Kidney (tissue), 13 donors: ENCODE measurements at regions not wholly inside any gene's neighbourhood (a gene's known extent, or its start where the extent isn't known, plus 50 kb on each side); places are given as distances from the start of the nearest gene placed in this dataset.

Experiments used
- DNase-seq, 5 donors: peaks; one replicate each; pipeline ENCODE4 v3.0.0-alpha.2; 2013 to 2020
- FAIRE-seq: peaks from 2 replicates; lab custom pipeline; 2012; peaks lifted over from hg19 to GRCh38; lab: Jason Lieb, UNC
- H3K27ac ChIP-seq, 2 donors: one replicate each; pipeline ENCODE4 v1.7.0; 2013; ENCODE audit warnings: low read depth in 2 of 2, low read length in 2 of 2, inconsistent platforms in 1 of 2
- H3K27me3 ChIP-seq: one replicate; pipeline ENCODE4 v1.7.1; 2013; ENCODE audit warnings: low read length, inconsistent platforms; ENCODE audit not compliant: control insufficient read depth, insufficient read depth
- H3K36me3 ChIP-seq, 3 donors: one replicate each; pipeline versions ENCODE4 v1.7.0 to v1.7.1; 2013; ENCODE audit warnings: low read length in 3 of 3, control low read depth in 1 of 3, inconsistent platforms in 1 of 3; ENCODE audit not compliant: insufficient read depth in 3 of 3, control insufficient read depth in 2 of 3
- H3K4me1 ChIP-seq, 3 donors: one replicate each; pipeline versions ENCODE4 v1.7.0 to v1.7.1; 2013; ENCODE audit warnings: low read length in 3 of 3, inconsistent platforms in 1 of 3, low read depth in 1 of 3; ENCODE audit not compliant: control insufficient read depth in 2 of 3, insufficient read depth in 2 of 3
- H3K4me3 ChIP-seq, 3 donors: one replicate each; pipeline versions ENCODE4 v1.7.0 to v1.8.1; 2013; ENCODE audit warnings: low read length in 3 of 3, control low read depth in 1 of 3, inconsistent platforms in 1 of 3
- H3K9ac ChIP-seq, 3 donors: one replicate each; pipeline versions ENCODE4 v1.7.0 to v1.7.1; 2013; ENCODE audit warnings: low read length in 3 of 3, control low read depth in 1 of 3, inconsistent platforms in 1 of 3
- H3K9me3 ChIP-seq, 3 donors: one replicate each; pipeline versions ENCODE4 v1.7.0 to v1.7.1; 2013; ENCODE audit warnings: low read length in 3 of 3, control low read depth in 1 of 3, inconsistent platforms in 1 of 3; ENCODE audit not compliant: control insufficient read depth in 2 of 3, insufficient read depth in 1 of 3
- intact Hi-C: fragments of 100-400 bp; cut with DNase I; formaldehyde crosslinking; loops from one replicate; pipeline ENCODE4 v1.11.1; 2022
- TF ChIP-seq, protein P1 (sequence below): IDR thresholded peaks from 3 replicates; pipeline ENCODE4 v1.5.1; 2012; ENCODE audit warnings: mild to moderate bottlenecking, moderate library complexity, borderline replicate concordance; ENCODE audit not compliant: insufficient read depth; ENCODE audit errors: extremely low read depth
- donor health status: control.
- donor health status: control.
- donor health status: control.
- donor health status: control.
- donor health status: control.
- donor health status: DM: yes; HTN: yes; CAD: no.
- donor health status: Normal renal cell carcinoma (clear cell type).

DNA sequence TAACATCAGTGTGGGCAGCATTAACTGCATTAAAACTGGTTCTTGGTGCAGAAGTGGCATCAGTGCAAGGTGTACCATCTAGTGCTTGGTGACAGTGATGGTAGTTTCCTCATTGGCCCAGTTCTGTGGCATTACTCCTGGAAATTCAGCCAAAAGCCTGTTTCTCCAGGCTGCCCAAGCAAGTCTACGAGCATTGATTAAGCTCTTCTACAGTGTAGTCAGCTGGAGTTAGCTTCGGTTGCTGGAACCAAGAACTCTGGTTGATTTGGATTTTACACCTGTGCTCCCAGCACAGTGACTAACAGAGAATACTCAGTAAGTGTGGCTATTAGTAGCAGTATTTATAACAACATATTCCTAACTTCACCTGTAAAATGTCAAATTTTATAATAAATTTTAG lies 84.9 kb upstream of the ZDHHC17 start:
- Histone ChIP-seq H3K27ac (no peak overlapping the region), H3K27me3 (no peaks in the 10 kb centered on the region), H3K4me1 (no peaks in the 10 kb centered on the region), H3K9ac (no peak overlapping the region), H3K4me3 (no peak overlapping the region), H3K9me3 (peaks cover 0 to 4% (median 0%) of the 10 kb centered on the region in 3 donors), H3K36me3 (no peaks in the 10 kb centered on the region)
- no peak for DNase-seq
- TF ChIP-seq, protein P1, sequence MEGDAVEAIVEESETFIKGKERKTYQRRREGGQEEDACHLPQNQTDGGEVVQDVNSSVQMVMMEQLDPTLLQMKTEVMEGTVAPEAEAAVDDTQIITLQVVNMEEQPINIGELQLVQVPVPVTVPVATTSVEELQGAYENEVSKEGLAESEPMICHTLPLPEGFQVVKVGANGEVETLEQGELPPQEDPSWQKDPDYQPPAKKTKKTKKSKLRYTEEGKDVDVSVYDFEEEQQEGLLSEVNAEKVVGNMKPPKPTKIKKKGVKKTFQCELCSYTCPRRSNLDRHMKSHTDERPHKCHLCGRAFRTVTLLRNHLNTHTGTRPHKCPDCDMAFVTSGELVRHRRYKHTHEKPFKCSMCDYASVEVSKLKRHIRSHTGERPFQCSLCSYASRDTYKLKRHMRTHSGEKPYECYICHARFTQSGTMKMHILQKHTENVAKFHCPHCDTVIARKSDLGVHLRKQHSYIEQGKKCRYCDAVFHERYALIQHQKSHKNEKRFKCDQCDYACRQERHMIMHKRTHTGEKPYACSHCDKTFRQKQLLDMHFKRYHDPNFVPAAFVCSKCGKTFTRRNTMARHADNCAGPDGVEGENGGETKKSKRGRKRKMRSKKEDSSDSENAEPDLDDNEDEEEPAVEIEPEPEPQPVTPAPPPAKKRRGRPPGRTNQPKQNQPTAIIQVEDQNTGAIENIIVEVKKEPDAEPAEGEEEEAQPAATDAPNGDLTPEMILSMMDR: no peak
- no peak for FAIRE-seq
- intact Hi-C loops: no loop called here

DNA sequence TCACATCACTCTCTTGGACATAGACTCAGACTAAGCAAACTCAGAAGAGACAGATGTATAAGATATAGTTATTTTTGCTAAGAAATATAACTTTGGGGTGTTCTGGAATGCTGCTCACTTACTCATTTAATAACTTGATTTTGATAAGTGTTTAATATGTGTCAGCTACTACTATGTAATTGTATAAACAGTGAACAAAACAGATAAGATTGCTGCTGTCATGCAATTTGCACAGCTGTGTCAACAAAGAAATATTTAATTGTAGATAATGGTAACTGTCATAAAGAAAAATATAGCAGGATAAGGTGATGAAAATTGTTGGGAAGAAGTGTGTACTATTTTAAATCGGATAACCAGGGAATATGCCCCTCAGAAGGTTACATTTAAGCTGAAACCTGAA lies 84.1 kb upstream of the ZDHHC17 start:
- TF ChIP-seq, protein P1: no peak
- Histone ChIP-seq H3K4me1 (no peaks in the 10 kb centered on the region), H3K9ac (no peak overlapping the region), H3K9me3 (peaks cover 0 to 4% (median 0%) of the 10 kb centered on the region in 3 donors), H3K36me3 (no peaks in the 10 kb centered on the region), H3K4me3 (no peak overlapping the region), H3K27ac (no peak overlapping the region), H3K27me3 (no peaks in the 10 kb centered on the region)
- DNase-seq (no peak), FAIRE-seq (no peak)
- intact Hi-C loops: no loop called here

DNA sequence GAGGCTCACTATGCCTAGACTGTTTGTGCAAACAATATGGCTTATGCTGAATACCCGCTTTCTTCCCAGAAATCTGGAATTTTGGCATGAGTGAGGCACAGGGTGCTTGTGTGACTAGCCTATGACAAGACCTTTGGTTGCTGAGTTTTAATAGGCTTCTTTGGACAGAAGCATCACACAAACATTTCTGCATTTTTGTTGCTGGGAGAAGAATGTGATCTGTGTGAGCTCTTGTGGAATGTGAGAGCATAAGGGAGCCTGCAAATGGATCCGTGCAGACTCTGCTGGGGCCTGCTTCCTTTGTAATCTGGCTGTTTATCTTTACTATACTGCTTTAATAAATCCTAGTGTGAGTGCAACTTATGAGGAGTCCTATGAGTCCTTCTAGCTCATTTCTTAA lies 83.0 kb upstream of the ZDHHC17 start:
- intact Hi-C loops: no loop called here
- TF ChIP-seq, protein P1: no peak
- no peaks in the 10 kb centered on the region for H3K36me3 ChIP-seq
- H3K4me1 ChIP-seq: no peaks in the 10 kb centered on the region
- DNase-seq (no peak), FAIRE-seq (no peak)
- H3K9me3 ChIP-seq: peaks cover 0 to 4% (median 0%) of the 10 kb centered on the region in 3 donors
- H3K27ac ChIP-seq: no peak overlapping the region
- no peak overlapping the region for H3K9ac ChIP-seq
- H3K27me3 ChIP-seq: no peaks in the 10 kb centered on the region
- H3K4me3 ChIP-seq: no peak overlapping the region

DNA sequence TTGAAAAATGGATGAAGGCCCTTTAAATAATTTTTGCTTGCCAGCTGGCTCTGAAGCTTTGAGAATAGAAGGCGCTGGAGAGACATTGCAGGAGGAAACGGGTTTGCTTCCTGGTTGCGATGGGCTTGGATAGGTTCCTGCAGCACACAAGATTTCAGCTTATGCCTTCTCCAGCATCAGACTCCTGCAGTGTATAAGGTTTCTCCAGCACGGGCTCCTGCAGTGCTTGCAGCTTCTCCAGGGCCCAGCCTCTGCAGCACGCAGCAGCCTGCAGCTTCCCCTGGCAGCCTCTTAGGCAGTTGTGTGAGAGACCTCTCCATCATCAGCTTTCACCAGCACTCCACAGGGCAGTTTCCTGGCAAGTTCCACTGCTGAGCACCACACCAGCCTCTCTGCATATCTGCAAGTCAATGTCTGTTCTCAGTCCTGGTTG lies 78.7 kb upstream of the ZDHHC17 start:
- H3K9me3 ChIP-seq: peaks cover 0 to 4% (median 0%) of the 10 kb centered on the region in 3 donors
- no peaks in the 10 kb centered on the region for H3K27me3 ChIP-seq
- no peak overlapping the region for H3K4me3 ChIP-seq
- DNase-seq (peak in 4 of 5 donors; percentile 31 to 44 (median 38)), FAIRE-seq (no peak)
- H3K9ac ChIP-seq: no peak overlapping the region
- intact Hi-C loops: no loop called here
- TF ChIP-seq, protein P1: no peak
- H3K36me3 ChIP-seq: no peaks in the 10 kb centered on the region
- no peak overlapping the region for H3K27ac ChIP-seq
- H3K4me1 ChIP-seq: no peaks in the 10 kb centered on the region
